ENCODE measurements at regions not wholly inside any gene's neighbourhood (a gene's known extent, or its start where the extent isn't known, plus 50 kb on each side); places are given as distances from the start of the nearest gene placed in this dataset.

DNA sequence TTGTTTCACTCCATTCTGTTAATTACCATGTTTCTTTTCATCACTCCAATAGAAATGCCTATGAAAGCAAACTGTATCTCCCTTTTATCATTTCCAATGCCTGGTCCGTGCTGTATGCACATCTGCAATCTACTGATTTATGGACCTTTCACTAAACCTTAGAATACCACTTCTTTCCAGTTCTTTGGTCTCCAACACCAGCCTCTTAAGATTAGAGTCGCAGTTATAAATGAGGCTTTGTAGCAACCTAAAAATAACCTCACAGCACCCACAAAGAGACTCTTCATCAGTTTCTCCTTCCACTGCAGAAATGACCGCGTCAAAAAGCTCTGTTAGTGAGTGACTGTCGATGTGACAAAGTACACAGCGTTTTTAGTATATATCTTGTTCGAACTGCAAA lies 282.6 kb downstream of the ADGRA3 start:
- TF ChIP-seq, protein P1, sequence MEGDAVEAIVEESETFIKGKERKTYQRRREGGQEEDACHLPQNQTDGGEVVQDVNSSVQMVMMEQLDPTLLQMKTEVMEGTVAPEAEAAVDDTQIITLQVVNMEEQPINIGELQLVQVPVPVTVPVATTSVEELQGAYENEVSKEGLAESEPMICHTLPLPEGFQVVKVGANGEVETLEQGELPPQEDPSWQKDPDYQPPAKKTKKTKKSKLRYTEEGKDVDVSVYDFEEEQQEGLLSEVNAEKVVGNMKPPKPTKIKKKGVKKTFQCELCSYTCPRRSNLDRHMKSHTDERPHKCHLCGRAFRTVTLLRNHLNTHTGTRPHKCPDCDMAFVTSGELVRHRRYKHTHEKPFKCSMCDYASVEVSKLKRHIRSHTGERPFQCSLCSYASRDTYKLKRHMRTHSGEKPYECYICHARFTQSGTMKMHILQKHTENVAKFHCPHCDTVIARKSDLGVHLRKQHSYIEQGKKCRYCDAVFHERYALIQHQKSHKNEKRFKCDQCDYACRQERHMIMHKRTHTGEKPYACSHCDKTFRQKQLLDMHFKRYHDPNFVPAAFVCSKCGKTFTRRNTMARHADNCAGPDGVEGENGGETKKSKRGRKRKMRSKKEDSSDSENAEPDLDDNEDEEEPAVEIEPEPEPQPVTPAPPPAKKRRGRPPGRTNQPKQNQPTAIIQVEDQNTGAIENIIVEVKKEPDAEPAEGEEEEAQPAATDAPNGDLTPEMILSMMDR (IDR thresholded peaks at IDR 0.05) = no peak
- no peak for TF ChIP-seq POLR2A (IDR thresholded peaks at IDR 0.05)
